ENCODE measurements at regions not wholly inside any gene's neighbourhood (a gene's known extent, or its start where the extent isn't known, plus 50 kb on each side); places are given as distances from the start of the nearest gene placed in this dataset.
"Not testable (repeated sequence)": the region's sequence is repeated elsewhere in the genome, so short reads cannot be mapped to it uniquely, and the experiment has no call there.

- WGBS (ENCODE audit: insufficient coverage): no CpG with 5 or more reads among the region's 2 CpGs
- H3K36me3 ChIP-seq (ENCODE audit: control insufficient read depth in 4 of 4, insufficient read depth in 4 of 4, low read length in 3 of 4); POLR2A ChIA-PET; H3K4me1 ChIP-seq (ENCODE audit: control extremely low read depth in 1 of 4, control insufficient read depth in 4 of 4, insufficient read depth in 4 of 4, low read length in 3 of 4); H3K9me3 ChIP-seq (ENCODE audit: control extremely low read depth in 1 of 5, control insufficient read depth in 4 of 5, insufficient read depth in 2 of 5, low read depth in 1 of 5, low read length in 4 of 5); H3K4me3 ChIP-seq (ENCODE audit: control insufficient read depth in 1 of 7, extremely low read depth in 1 of 7, insufficient read depth in 4 of 7, low read depth in 2 of 7, low read length in 6 of 7); DNase-seq; H3K27ac ChIP-seq (ENCODE audit: insufficient read depth in 1 of 2, low read depth in 1 of 2, low read length in 2 of 2, poor library complexity in 1 of 2, severe bottlenecking in 2 of 2); H3K27me3 ChIP-seq (replicated peaks in 2 of 5; ENCODE audit: control insufficient read depth in 4 of 5, insufficient read depth in 5 of 5, low read length in 4 of 5): not testable (repeated sequence)
- CTCF ChIA-PET: interaction anchor here (2.2 kb wide), 1 partner anchor 10 kb away, joined by 4 read pairs; no protein-coding TSS in a partner anchor
Measured at GRCh38 chr14:51377186-51377585, 137.1 kb downstream of the TMX1 start.

DNA sequence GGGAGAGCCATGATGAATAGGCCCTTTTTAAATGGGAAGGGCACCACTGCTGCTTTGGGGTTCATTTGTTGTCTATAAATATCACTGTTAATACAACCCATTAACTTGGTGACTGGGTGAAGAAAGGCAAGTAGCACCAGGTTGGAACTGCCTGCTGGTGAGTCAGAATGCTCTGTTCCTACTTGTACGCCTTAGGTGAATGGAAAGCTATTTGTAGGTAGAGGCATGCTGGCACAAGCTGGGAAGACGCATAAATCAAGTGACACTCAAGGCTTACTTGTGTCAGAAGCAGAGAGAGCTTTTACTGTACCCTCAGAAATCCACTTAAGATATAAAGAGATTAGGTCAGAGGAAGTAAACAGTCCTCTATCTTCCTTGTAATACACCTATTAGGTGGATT is 142.5 kb downstream of the TMX1 start:
- no peak for DNase-seq
- no peak overlapping the region for H3K4me3 ChIP-seq (ENCODE audit: control insufficient read depth in 1 of 7, extremely low read depth in 1 of 7, insufficient read depth in 4 of 7, low read depth in 2 of 7, low read length in 6 of 7)
- no peaks in the 10 kb centered on the region for H3K4me1 ChIP-seq (ENCODE audit: control extremely low read depth in 1 of 4, control insufficient read depth in 4 of 4, insufficient read depth in 4 of 4, low read length in 3 of 4)
- H3K36me3 ChIP-seq (ENCODE audit: control insufficient read depth in 4 of 4, insufficient read depth in 4 of 4, low read length in 3 of 4): no peaks in the 10 kb centered on the region
- CTCF ChIA-PET: no interaction called here
- H3K9me3 ChIP-seq (ENCODE audit: control extremely low read depth in 1 of 5, control insufficient read depth in 4 of 5, insufficient read depth in 2 of 5, low read depth in 1 of 5, low read length in 4 of 5): no peaks in the 10 kb centered on the region
- POLR2A ChIA-PET: no interaction called here
- peaks cover 0 to 6% (median 0%) of the 10 kb centered on the region in 5 experiments for H3K27me3 ChIP-seq (replicated peaks in 2 of 5; ENCODE audit: control insufficient read depth in 4 of 5, insufficient read depth in 5 of 5, low read length in 4 of 5)
- 94% methylated on average over 2 of the region's 2 CpGs for WGBS (ENCODE audit: insufficient coverage)
- H3K27ac ChIP-seq (ENCODE audit: insufficient read depth in 1 of 2, low read depth in 1 of 2, low read length in 2 of 2, poor library complexity in 1 of 2, severe bottlenecking in 2 of 2): no peak overlapping the region

DNA sequence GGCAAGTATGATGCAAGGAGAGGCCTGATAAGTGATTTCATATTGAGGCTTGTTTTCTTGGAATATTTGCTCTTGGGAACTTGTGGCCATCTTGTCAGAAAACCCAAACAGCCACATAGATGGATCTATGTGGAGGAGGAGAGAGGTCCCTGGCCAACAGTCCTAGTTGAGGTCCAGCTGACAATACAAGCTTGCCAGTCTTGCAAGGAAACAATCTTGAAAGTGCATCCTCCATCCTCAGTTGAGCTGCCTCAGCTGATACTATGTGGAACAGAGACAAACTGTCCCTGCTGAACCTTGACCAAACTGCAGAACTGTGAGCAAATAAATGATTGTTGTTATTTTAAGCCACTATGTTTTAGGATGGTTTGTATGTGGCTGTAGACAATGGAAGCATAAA is 146.4 kb downstream of the TMX1 start:
- H3K4me3 ChIP-seq (ENCODE audit: control insufficient read depth in 1 of 7, extremely low read depth in 1 of 7, insufficient read depth in 4 of 7, low read depth in 2 of 7, low read length in 6 of 7): no peak overlapping the region
- H3K27me3 ChIP-seq (replicated peaks in 2 of 5; ENCODE audit: control insufficient read depth in 4 of 5, insufficient read depth in 5 of 5, low read length in 4 of 5): peaks cover 0 to 2% (median 0%) of the 10 kb centered on the region in 5 experiments
- ChIA-PET POLR2A (no interaction called here), CTCF (interaction anchor here (1.5 kb wide), 1 partner anchor 8 kb away, joined by 4 read pairs; no protein-coding TSS in a partner anchor)
- DNase-seq: no peak
- H3K36me3 ChIP-seq (ENCODE audit: control insufficient read depth in 4 of 4, insufficient read depth in 4 of 4, low read length in 3 of 4): no peaks in the 10 kb centered on the region
- no peak overlapping the region for H3K27ac ChIP-seq (ENCODE audit: insufficient read depth in 1 of 2, low read depth in 1 of 2, low read length in 2 of 2, poor library complexity in 1 of 2, severe bottlenecking in 2 of 2)
- peaks cover 0 to 4% (median 0%) of the 10 kb centered on the region in 5 experiments for H3K9me3 ChIP-seq (ENCODE audit: control extremely low read depth in 1 of 5, control insufficient read depth in 4 of 5, insufficient read depth in 2 of 5, low read depth in 1 of 5, low read length in 4 of 5)
- no peaks in the 10 kb centered on the region for H3K4me1 ChIP-seq (ENCODE audit: control extremely low read depth in 1 of 4, control insufficient read depth in 4 of 4, insufficient read depth in 4 of 4, low read length in 3 of 4)

DNA sequence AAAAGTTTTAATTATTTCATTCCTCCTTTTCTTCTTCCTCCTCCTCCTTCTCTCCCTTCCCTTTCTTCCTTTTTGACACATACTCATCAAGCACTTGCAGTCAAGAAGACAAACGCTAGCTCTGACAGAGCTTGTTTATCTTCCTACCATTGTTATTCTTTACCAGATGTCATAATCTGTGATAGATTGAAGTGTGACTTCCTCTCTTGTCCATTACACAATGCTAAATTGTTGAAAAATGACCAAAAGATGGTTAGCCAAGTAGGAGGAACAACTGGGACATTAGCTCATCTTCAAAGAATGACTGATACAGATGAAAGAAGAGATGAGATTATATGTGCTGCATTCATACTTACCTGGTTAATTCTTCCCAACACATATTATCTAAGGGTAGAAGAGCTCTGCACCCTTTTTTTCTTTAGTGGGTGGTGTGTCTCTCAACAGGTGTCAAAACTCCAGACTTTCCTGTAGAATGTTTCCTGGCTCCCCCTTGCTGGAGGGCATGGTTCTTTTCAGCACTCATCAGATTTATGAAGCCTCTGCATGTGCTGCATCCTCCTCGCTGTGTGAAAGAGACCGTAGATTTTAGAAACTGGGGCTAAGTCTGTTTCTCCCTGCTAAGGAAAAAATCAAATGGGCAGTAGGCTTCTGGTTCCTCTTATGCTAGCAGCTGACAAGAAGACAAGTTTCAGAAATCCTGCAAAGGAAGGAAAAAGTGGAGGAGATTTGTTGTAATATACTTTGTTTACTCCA is 147.1 kb downstream of the TMX1 start:
- H3K36me3 ChIP-seq (ENCODE audit: control insufficient read depth in 4 of 4, insufficient read depth in 4 of 4, low read length in 3 of 4): no peaks in the 10 kb centered on the region
- H3K9me3 ChIP-seq (ENCODE audit: control extremely low read depth in 1 of 5, control insufficient read depth in 4 of 5, insufficient read depth in 2 of 5, low read depth in 1 of 5, low read length in 4 of 5): peaks cover 0 to 4% (median 0%) of the 10 kb centered on the region in 5 experiments
- peaks cover 0 to 2% (median 0%) of the 10 kb centered on the region in 5 experiments for H3K27me3 ChIP-seq (replicated peaks in 2 of 5; ENCODE audit: control insufficient read depth in 4 of 5, insufficient read depth in 5 of 5, low read length in 4 of 5)
- H3K4me3 ChIP-seq (ENCODE audit: control insufficient read depth in 1 of 7, extremely low read depth in 1 of 7, insufficient read depth in 4 of 7, low read depth in 2 of 7, low read length in 6 of 7): no peak overlapping the region
- no peak for DNase-seq
- POLR2A ChIA-PET: no interaction called here
- no peaks in the 10 kb centered on the region for H3K4me1 ChIP-seq (ENCODE audit: control extremely low read depth in 1 of 4, control insufficient read depth in 4 of 4, insufficient read depth in 4 of 4, low read length in 3 of 4)
- WGBS (ENCODE audit: insufficient coverage): 65% methylated on average over 2 of the region's 3 CpGs
- no peak overlapping the region for H3K27ac ChIP-seq (ENCODE audit: insufficient read depth in 1 of 2, low read depth in 1 of 2, low read length in 2 of 2, poor library complexity in 1 of 2, severe bottlenecking in 2 of 2)
- CTCF ChIA-PET: interaction anchor here (1.5 kb wide), 1 partner anchor 9 kb away, joined by 4 read pairs; no protein-coding TSS in a partner anchor

DNA sequence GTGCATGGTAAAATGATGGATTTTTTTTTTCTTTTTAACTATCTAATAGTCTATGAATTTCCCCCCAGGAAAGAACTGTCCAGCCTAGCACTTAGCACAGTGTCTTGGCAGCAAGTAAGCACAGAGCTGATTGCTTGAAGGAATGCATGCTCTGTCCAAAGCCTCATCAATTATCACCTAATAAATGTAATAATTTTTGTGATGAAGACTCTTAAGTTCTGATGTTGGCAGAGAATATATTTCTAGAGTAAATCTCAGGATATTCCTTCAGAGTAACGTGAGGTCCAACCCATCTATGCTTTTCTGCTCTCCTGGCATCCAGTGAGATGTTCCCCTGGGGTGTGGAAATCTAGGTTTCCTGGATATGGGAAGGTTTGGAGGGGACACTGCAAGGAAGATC is 152.4 kb downstream of the TMX1 start:
- CTCF ChIA-PET: no interaction called here
- Histone ChIP-seq H3K27me3 (replicated peaks in 2 of 5; ENCODE audit: control insufficient read depth in 4 of 5, insufficient read depth in 5 of 5, low read length in 4 of 5) (peaks cover 0 to 2% (median 0%) of the 10 kb centered on the region in 5 experiments), H3K9me3 (ENCODE audit: control extremely low read depth in 1 of 5, control insufficient read depth in 4 of 5, insufficient read depth in 2 of 5, low read depth in 1 of 5, low read length in 4 of 5) (peaks cover 0 to 4% (median 0%) of the 10 kb centered on the region in 5 experiments), H3K36me3 (ENCODE audit: control insufficient read depth in 4 of 4, insufficient read depth in 4 of 4, low read length in 3 of 4) (no peaks in the 10 kb centered on the region), H3K27ac (ENCODE audit: insufficient read depth in 1 of 2, low read depth in 1 of 2, low read length in 2 of 2, poor library complexity in 1 of 2, severe bottlenecking in 2 of 2) (no peak overlapping the region), H3K4me1 (ENCODE audit: control extremely low read depth in 1 of 4, control insufficient read depth in 4 of 4, insufficient read depth in 4 of 4, low read length in 3 of 4) (no peaks in the 10 kb centered on the region), H3K4me3 (ENCODE audit: control insufficient read depth in 1 of 7, extremely low read depth in 1 of 7, insufficient read depth in 4 of 7, low read depth in 2 of 7, low read length in 6 of 7) (no peak overlapping the region)
- no CpG with 5 or more reads among the region's 1 CpG for WGBS (ENCODE audit: insufficient coverage)
- DNase-seq: no peak
- POLR2A ChIA-PET: no interaction called here

DNA sequence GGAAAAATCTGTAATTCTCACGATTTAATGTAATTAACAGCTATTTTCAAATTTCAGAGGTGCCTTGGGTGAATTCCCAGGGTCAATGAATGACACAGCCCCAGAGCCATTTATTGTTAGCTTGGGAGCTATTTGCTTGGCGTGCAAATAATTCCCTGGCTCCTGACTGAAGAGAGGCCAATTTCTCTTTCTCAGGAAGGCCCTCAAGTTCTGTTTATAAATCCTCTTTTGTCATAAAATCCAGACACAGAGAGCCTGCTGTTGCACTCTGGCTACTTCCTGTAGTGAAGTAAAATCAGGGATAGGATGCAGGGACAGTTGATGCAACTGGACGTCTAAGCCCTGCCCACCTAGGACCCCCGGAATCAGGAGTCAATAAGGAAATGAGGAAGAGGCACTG is 154.3 kb downstream of the TMX1 start:
- ChIA-PET CTCF (no interaction called here), POLR2A (no interaction called here)
- Histone ChIP-seq H3K36me3 (ENCODE audit: control insufficient read depth in 4 of 4, insufficient read depth in 4 of 4, low read length in 3 of 4) (no peaks in the 10 kb centered on the region), H3K4me1 (ENCODE audit: control extremely low read depth in 1 of 4, control insufficient read depth in 4 of 4, insufficient read depth in 4 of 4, low read length in 3 of 4) (no peaks in the 10 kb centered on the region), H3K27me3 (replicated peaks in 2 of 5; ENCODE audit: control insufficient read depth in 4 of 5, insufficient read depth in 5 of 5, low read length in 4 of 5) (peaks cover 0 to 2% (median 0%) of the 10 kb centered on the region in 5 experiments), H3K4me3 (ENCODE audit: control insufficient read depth in 1 of 7, extremely low read depth in 1 of 7, insufficient read depth in 4 of 7, low read depth in 2 of 7, low read length in 6 of 7) (no peak overlapping the region), H3K27ac (ENCODE audit: insufficient read depth in 1 of 2, low read depth in 1 of 2, low read length in 2 of 2, poor library complexity in 1 of 2, severe bottlenecking in 2 of 2) (no peak overlapping the region), H3K9me3 (ENCODE audit: control extremely low read depth in 1 of 5, control insufficient read depth in 4 of 5, insufficient read depth in 2 of 5, low read depth in 1 of 5, low read length in 4 of 5) (peaks cover 0 to 3% (median 0%) of the 10 kb centered on the region in 5 experiments)
- WGBS (ENCODE audit: insufficient coverage): 78% methylated on average over 4 of the region's 4 CpGs
- no peak for DNase-seq

GRCh38 chr14:51394804-51395203 is 154.8 kb downstream of the TMX1 start:
- DNase-seq: no peak
- peaks cover 0 to 2% (median 0%) of the 10 kb centered on the region in 5 experiments for H3K27me3 ChIP-seq (replicated peaks in 2 of 5; ENCODE audit: control insufficient read depth in 4 of 5, insufficient read depth in 5 of 5, low read length in 4 of 5)
- ChIA-PET POLR2A (no interaction called here), CTCF (no interaction called here)
- H3K4me1 ChIP-seq (ENCODE audit: control extremely low read depth in 1 of 4, control insufficient read depth in 4 of 4, insufficient read depth in 4 of 4, low read length in 3 of 4): no peaks in the 10 kb centered on the region
- no peaks in the 10 kb centered on the region for H3K9me3 ChIP-seq (ENCODE audit: control extremely low read depth in 1 of 5, control insufficient read depth in 4 of 5, insufficient read depth in 2 of 5, low read depth in 1 of 5, low read length in 4 of 5)
- H3K36me3 ChIP-seq (ENCODE audit: control insufficient read depth in 4 of 4, insufficient read depth in 4 of 4, low read length in 3 of 4): no peaks in the 10 kb centered on the region
- WGBS (ENCODE audit: insufficient coverage): 71% methylated on average over 1 of the region's 1 CpG
- no peak overlapping the region for H3K4me3 ChIP-seq (ENCODE audit: control insufficient read depth in 1 of 7, extremely low read depth in 1 of 7, insufficient read depth in 4 of 7, low read depth in 2 of 7, low read length in 6 of 7)
- H3K27ac ChIP-seq (ENCODE audit: insufficient read depth in 1 of 2, low read depth in 1 of 2, low read length in 2 of 2, poor library complexity in 1 of 2, severe bottlenecking in 2 of 2): no peak overlapping the region
